ENCODE measurements at regions not wholly inside any gene's neighbourhood (a gene's known extent, or its start where the extent isn't known, plus 50 kb on each side); places are given as distances from the start of the nearest gene placed in this dataset.

GRCh38 chr3:135755330-135756105 lies 210.0 kb upstream of the PPP2R3A start:
- no peak for DNase-seq

GRCh38 chr3:135756106-135756668 lies 209.3 kb upstream of the PPP2R3A start:
- no peak for DNase-seq

GRCh38 chr3:135757421-135757820 lies 208.1 kb upstream of the PPP2R3A start:
- no peak for DNase-seq

GRCh38 chr3:135758961-135759360 lies 206.6 kb upstream of the PPP2R3A start:
- DNase-seq = no peak

- DNase-seq = no peak
Observed at GRCh38 chr3:135759651-135760050, 205.9 kb upstream of the PPP2R3A start.

GRCh38 chr3:135760581-135760980 lies 204.9 kb upstream of the PPP2R3A start:
- no peak for DNase-seq

GRCh38 chr3:135762188-135762856 lies 203.2 kb upstream of the PPP2R3A start:
- DNase-seq = no peak

- no peak for DNase-seq
Observed at GRCh38 chr3:135766115-135766514, 199.4 kb upstream of the PPP2R3A start.

GRCh38 chr3:135771760-135772159 lies 193.8 kb upstream of the PPP2R3A start:
- peak; percentile 10 for DNase-seq

GRCh38 chr3:135779024-135779423 lies 186.5 kb upstream of the PPP2R3A start:
- DNase-seq = no peak

GRCh38 chr3:135779590-135780235 lies 185.8 kb upstream of the PPP2R3A start:
- no peak for DNase-seq

- DNase-seq = no peak
Observed at GRCh38 chr3:135781026-135781815, 184.3 kb upstream of the PPP2R3A start.

- DNase-seq = no peak
Observed at GRCh38 chr3:135784557-135784956, 181.0 kb upstream of the PPP2R3A start.

GRCh38 chr3:135788146-135788545 lies 177.4 kb upstream of the PPP2R3A start:
- DNase-seq = no peak

GRCh38 chr3:135788978-135789377 lies 176.6 kb upstream of the PPP2R3A start:
- no peak for DNase-seq

- no peak for DNase-seq
Observed at GRCh38 chr3:135792174-135792573, 173.4 kb upstream of the PPP2R3A start.

GRCh38 chr3:135792858-135793475 lies 172.6 kb upstream of the PPP2R3A start:
- no peak for DNase-seq

GRCh38 chr3:135800071-135800549 lies 165.4 kb upstream of the PPP2R3A start:
- no peak for DNase-seq

GRCh38 chr3:135801018-135801417 lies 164.5 kb upstream of the PPP2R3A start:
- no peak for DNase-seq

GRCh38 chr3:135802171-135802570 lies 163.4 kb upstream of the PPP2R3A start:
- DNase-seq = no peak

GRCh38 chr3:135803028-135803692 lies 162.4 kb upstream of the PPP2R3A start:
- no peak for DNase-seq

- DNase-seq = no peak
Observed at GRCh38 chr3:135805752-135806151, 159.8 kb upstream of the PPP2R3A start.
